HG03432 (cell line): ENCODE measurements at regions not wholly inside any gene's neighbourhood (a gene's known extent, or its start where the extent isn't known, plus 50 kb on each side); places are given as distances from the start of the nearest gene placed in this dataset.
"Not testable (repeated sequence)": the region's sequence is repeated elsewhere in the genome, so short reads cannot be mapped to it uniquely, and the experiment has no call there.

Source experiments
- ATAC-seq: cut with Tn5 transposase; IDR thresholded peaks from one replicate; pipeline ENCODE4 v1.9.1; 2021; ENCODE audit warnings: mild to moderate bottlenecking, moderate library complexity; ENCODE audit not compliant: unreplicated experiment

DNA sequence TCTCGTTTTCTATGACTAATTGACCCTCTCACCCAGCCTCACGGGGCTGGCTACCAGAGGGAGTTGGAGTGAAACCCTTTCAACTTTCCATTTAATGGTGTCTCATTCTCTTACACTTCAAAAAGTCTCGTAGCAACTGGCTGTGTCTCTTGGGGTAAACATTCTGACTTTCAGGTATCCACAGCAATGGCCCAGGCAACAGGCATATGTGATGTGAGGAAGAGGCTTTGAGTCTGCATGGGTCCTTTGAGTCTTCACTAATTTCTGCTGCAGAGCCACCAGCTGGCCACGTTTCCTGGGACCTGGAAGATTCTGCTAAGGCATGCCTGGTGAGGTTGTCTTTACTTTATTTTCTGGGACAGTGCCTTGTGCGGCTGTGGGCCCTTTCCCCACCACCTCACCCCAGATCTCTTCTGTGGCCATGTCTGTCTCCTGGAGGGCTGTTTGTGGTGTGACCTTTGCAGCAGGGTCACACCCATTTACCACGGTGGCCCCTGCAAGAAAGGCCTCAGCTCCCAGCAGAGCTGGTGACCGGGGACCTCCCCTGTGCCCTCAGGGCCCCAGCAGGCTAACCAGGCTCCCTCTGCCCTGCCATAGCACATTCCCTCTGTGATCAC, 112.5 kb upstream of the FRG1 start:
- no peak for ATAC-seq

GRCh38 chr4:189832528-189832927, 108.1 kb upstream of the FRG1 start:
- ATAC-seq: no peak

GRCh38 chr4:189834616-189835015, 106.1 kb upstream of the FRG1 start:
- no peak for ATAC-seq

GRCh38 chr4:189835505-189835904, 105.2 kb upstream of the FRG1 start:
- ATAC-seq: no peak

GRCh38 chr4:189837471-189837870, 103.2 kb upstream of the FRG1 start:
- ATAC-seq: no peak

DNA sequence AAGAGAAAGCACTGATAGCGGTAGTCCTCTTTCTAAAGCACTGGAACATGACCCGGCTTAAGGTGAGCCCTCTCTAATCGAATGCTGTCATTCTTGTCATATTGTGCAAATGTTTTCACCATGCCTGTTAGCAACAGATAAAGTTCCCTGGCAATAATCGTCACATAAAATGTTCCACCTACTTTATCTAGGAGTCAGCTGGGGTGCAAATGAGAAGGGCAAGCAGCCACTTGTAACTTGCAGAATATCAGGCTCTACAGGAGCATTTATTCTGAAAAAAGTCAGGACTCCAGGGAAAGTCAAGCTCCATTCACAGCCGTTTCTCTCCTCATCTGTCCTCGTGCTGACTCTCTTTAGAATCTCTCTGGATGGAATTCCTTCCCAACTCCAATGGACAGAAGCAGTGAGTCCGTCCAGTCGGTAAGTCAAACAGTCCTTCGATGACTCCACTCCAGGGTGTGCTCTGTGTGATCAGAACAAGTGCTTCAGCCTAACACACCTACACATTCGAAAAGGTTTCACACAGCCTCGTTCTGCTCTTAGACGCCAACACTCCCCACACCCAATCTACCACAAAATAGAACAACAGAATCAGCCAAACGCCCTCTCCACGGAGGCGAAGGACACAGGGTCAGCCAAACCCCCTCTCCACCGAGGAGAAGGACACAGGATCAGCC, 101.7 kb upstream of the FRG1 start:
- no peak for ATAC-seq

DNA sequence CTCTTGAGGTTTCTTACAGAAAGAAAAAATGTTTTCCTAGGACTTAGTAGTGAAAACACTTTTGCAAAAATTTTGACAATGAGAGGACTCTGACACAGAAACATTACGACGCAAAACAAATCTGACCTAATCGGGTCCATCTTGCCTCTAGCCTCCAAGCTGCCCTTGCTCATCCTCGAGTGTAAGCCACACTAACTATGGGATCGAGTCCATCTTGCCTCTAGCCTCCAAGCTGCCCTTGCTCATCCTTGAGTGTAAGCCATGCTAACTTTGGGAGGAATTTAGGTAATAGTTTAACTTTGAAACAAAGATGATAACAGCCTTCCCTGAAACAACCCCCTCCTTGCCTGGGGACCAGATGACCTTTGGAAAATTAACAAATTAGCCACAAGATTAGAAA, 100.3 kb upstream of the FRG1 start:
- ATAC-seq: no peak

DNA sequence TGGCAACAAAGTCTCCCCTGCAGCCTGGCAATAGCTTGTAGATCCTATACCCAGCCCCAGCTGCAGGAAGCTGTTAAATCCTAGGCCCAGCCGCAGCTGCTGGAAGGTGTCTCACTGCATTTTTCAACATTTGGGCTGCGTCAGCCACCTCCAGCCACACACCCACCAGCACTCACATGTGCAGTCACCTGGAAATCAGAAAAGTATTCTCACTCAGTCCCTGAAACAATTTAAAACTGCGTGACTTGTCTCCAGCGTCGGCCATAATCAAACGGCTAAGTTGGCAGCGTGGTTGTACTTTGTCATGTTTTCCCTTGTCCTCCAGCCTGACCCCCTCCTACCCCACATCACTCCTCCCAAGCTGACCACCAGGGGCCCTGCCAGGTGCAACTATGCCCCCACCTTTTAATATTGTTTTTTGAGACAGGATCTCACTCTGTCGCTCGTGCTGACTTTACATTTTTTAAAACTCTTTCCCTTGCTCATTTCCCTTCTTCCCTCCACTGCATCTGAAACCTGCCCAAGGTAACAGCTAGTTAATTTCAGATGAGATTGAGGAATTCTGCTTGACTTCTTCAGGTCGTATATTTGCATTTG, 97.2 kb upstream of the FRG1 start:
- ATAC-seq: no peak

- no peak for ATAC-seq
Measured at GRCh38 chr4:189845145-189845846, 95.4 kb upstream of the FRG1 start.

GRCh38 chr4:189846094-189846493, 94.6 kb upstream of the FRG1 start:
- ATAC-seq: not testable (repeated sequence)

- ATAC-seq: not testable (repeated sequence)
Measured at GRCh38 chr4:189846608-189847007, 94.1 kb upstream of the FRG1 start.

DNA sequence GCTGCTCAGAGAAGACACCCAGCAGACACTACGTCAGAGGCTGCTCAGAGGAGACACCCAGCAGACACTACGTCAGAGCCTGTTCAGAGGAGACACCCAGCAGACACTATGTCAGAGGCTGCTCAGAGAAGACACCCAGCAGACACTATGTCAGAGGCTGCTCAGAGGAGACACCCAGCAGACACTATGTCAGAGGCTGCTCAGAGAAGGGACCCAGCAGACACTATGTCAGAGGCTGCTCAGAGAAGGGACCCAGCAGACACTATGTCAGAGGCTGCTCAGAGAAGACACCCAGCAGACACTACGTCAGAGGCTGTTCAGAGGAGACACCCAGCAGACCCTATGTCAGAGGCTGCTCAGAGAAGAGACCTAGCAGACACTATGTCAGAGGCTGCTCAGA, 92.0 kb upstream of the FRG1 start:
- ATAC-seq: not testable (repeated sequence)

DNA sequence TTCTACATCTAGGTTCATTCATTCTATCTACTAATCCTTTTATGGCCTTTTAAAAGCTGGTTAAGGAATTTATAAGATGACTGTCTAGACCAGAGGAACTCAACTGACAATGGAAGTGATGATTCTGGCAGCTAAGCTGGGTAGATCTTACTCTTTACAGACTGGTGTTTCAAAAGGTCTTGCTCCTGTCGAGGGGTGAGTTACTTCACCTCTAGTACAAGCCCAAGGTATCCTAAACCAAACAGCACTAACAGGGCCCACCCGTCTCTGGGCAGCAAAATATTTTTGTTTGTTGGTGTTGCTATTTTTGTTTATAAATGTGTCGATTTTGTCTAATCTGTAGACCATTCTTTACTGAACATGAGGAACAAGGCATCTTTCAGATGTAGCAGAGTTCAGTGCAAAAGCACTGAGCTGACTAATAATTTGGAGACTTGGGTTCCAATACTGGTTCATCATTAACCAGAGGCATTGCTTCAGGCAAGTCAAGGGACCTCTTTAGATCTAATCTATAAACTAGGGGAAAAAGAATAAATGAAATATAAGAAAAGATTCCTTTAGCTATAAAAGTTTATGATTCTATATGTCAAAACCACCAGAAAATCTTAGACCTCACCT, 90.3 kb upstream of the FRG1 start:
- peak; percentile 74 for ATAC-seq

GRCh38 chr4:189858435-189858834, 82.2 kb upstream of the FRG1 start:
- ATAC-seq: peak; percentile 79

DNA sequence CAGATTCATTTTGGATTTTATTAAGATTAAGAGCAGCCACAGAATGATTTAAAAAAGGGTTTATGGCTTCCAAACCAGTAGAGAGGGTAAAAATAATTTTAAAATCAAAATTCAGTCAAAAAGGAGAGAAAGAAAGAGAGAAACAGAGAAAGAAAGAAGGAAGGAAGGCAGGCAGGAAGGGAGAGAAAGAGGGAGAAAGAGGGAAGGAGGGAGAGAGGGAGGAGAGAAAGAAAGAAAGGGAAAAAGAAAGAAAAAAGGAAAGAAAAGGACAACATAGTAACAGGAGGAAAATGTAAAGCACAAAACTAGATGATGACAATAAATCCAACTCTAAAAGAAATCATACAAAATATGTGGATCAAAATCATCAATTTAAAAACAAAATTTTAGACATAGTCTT, 79.6 kb upstream of the FRG1 start:
- ATAC-seq: no peak

DNA sequence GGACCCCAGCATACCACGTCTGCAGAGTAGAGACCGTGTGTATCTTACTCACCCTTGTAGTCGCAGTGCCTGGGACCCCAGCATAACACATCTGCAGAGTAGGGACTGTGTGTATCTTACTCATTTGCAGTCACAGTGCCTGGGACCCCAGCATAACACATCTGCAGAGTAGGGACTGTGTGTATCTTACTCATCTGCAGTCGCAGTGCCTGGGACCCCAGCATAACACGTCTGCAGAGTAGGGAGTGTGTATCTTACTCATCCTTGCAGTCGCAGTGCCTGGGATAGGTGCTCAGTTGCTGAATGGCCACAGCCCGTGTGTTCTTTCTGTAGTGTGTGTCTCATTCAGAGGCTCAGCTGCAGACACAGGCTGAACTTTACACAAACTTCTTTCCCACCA, 71.4 kb upstream of the FRG1 start:
- no peak for ATAC-seq

- ATAC-seq: no peak
Measured at GRCh38 chr4:189870511-189871234, 70.0 kb upstream of the FRG1 start.

GRCh38 chr4:189874591-189874990, 66.1 kb upstream of the FRG1 start:
- no peak for ATAC-seq

DNA sequence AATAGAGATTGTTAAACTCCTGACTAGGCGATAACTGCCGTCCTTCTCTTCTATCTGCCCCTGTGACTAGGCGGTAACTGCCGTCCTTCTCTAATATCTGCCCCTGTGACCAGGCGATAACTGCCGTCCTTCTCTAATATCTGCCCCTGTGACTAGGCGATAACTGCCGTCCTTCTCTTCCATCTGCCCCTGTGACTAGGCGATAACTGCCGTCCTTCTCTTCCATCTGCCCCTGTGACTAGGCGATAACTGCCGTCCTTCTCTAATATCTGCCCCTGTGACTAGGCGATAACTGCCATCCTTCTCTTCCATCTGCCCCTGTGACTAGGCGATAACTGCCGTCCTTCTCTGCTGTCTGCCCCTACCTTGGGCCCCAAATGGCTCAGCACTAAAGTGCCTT, 59.5 kb upstream of the FRG1 start:
- peak; percentile 63 for ATAC-seq

DNA sequence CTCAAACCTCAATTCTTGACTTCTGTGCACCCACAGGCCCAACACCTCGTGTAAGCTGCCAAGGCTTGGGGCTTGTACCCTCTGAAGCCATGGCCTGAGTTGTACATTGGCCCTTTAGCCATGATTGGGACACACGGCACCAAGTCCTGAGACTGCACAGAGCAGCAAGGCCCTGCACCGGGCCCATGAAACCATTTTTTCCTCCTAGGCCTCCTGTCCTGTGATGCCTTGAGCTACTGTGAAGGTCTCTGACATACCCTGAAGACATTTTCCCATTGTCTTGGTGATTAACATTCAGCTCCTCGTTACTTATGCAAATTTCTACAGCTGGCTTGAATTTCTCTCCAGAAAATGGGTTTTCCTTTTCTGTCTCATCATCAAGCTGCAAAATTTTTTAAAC, 52.3 kb upstream of the FRG1 start:
- not testable (repeated sequence) for ATAC-seq
